K562 (cell line): ENCODE measurements at regions not wholly inside any gene's neighbourhood (a gene's known extent, or its start where the extent isn't known, plus 50 kb on each side); places are given as distances from the start of the nearest gene placed in this dataset.

Experiments used
- ATAC-seq: fragments of 200-7000 bp; cut with Tn5 transposase; 3 replicates; pipeline ENCODE4 v1.9.1; 2020; ENCODE audit warnings: moderate library complexity
- BruUV-seq: library from RNA; stranded (reverse); fragments of 400-500 nt; replicated peaks from 2 replicates; lab custom pipeline; 2021; lab: Mats Ljungman, UMichigan
- CTCF ChIA-PET: fragments of 300-600 bp; formaldehyde crosslinking; extraction: SDS; loops from one replicate; lab custom pipeline; 2021; ENCODE audit warnings: low intra/inter-chr PET ratio; lab: Yijun Ruan, JAX
- POLR2A ChIA-PET: fragments of 300-600, 350-650 bp; sonication (Branson Sonifier 250); formaldehyde crosslinking; extraction: SDS; loops from one replicate; lab custom pipeline; 2021; ENCODE audit warnings: antibody characterized with exemption, inconsistent platforms; lab: Yijun Ruan, JAX
- DNase-seq, 4 experiments: peaks; one replicate each; pipeline versions ENCODE4 v3.0.0 to v3.0.0-alpha.2; 2011 to 2018; ENCODE audit warnings: low spot score in 3 of 4, mixed read lengths in 3 of 4; ENCODE audit errors: extremely low read depth in 1 of 4
- FAIRE-seq: peaks from 2 replicates; lab custom pipeline; 2011; peaks lifted over from hg19 to GRCh38; lab: Jason Lieb, UNC
- H2AFZ ChIP-seq: 2 replicates; pipeline ENCODE4 v1.6.0; 2011; ENCODE audit warnings: low read depth, low read length, control low read depth, inconsistent platforms
- H3K27ac ChIP-seq: fragments of 200-600 bp; 3 replicates; pipeline ENCODE4 v1.8.0; 2011; ENCODE audit warnings: low read depth, mild to moderate bottlenecking, control low read depth, inconsistent platforms, low read length, moderate library complexity, mixed read lengths; ENCODE audit errors: extremely low read depth
- H3K27me3 ChIP-seq, 2 experiments: fragments of 300-600 bp in 1 of 2; 2 replicates in 1 of 2; 3 replicates in 1 of 2; pipeline versions ENCODE4 v1.6.0 to v1.8.0; 2011; ENCODE audit warnings: inconsistent platforms in 2 of 2, low read length in 2 of 2, mild to moderate bottlenecking in 1 of 2, mixed read lengths in 1 of 2, moderate library complexity in 1 of 2; ENCODE audit not compliant: control insufficient read depth in 2 of 2, insufficient read depth in 2 of 2
- H3K36me3 ChIP-seq: fragments of 300-600 bp; 3 replicates; pipeline ENCODE4 v1.8.0; 2011; ENCODE audit warnings: mild to moderate bottlenecking, low read length, inconsistent platforms; ENCODE audit not compliant: control insufficient read depth, insufficient read depth
- H3K4me1 ChIP-seq, 2 experiments: fragments of 200-600 bp in 1 of 2; replicated peaks in 1 of 2; 2 replicates in 1 of 2; 3 replicates in 1 of 2; pipeline versions ENCODE4 v1.5.1 to v1.8.0; 2011; ENCODE audit warnings: inconsistent platforms in 2 of 2, low read length in 2 of 2, mild to moderate bottlenecking in 1 of 2, mixed read lengths in 1 of 2, moderate library complexity in 1 of 2; ENCODE audit not compliant: control insufficient read depth in 2 of 2, insufficient read depth in 2 of 2
- H3K4me2 ChIP-seq: 2 replicates; pipeline ENCODE4 v1.6.1; 2011; ENCODE audit warnings: low read length, control low read depth, inconsistent platforms, mixed read lengths; ENCODE audit not compliant: insufficient read depth
- H3K4me3 ChIP-seq: fragments of 200-600 bp; sonication (generic), shearing (Covaris generic); 2 replicates; pipeline ENCODE4 v1.5.1; 2016; ENCODE audit warnings: control low read depth, inconsistent platforms
- H3K79me2 ChIP-seq: fragments of 200-600 bp; 3 replicates; pipeline ENCODE4 v1.8.0; 2011; ENCODE audit warnings: low read length, inconsistent platforms; ENCODE audit not compliant: control insufficient read depth, insufficient read depth
- H3K9ac ChIP-seq, 2 experiments: 2 replicates each; pipeline versions ENCODE4 v1.6.0 to v1.6.1; 2011; ENCODE audit warnings: low read depth in 2 of 2, low read length in 2 of 2, control low read depth in 1 of 2, inconsistent platforms in 1 of 2, mild to moderate bottlenecking in 1 of 2, mixed read lengths in 1 of 2; ENCODE audit not compliant: insufficient read depth in 1 of 2
- H3K9me1 ChIP-seq: one replicate; pipeline ENCODE4 v1.6.0; 2011; ENCODE audit warnings: inconsistent platforms, mild to moderate bottlenecking, low read length, moderate library complexity; ENCODE audit not compliant: control insufficient read depth, insufficient read depth
- H3K9me3 ChIP-seq: replicated peaks from 2 replicates; pipeline ENCODE4 v1.5.1; 2011; ENCODE audit warnings: low read depth, low read length, inconsistent platforms; ENCODE audit not compliant: control insufficient read depth, insufficient read depth
- H4K20me1 ChIP-seq: replicated peaks from 2 replicates; pipeline ENCODE4 v1.6.1; 2011; ENCODE audit warnings: low read length, inconsistent platforms, mixed read lengths; ENCODE audit not compliant: control insufficient read depth, insufficient read depth
- CBX8 ChIP-seq: fragments of 200-600 bp; sonication (generic); IDR thresholded peaks from 2 replicates; pipeline ENCODE4 v1.6.1; 2012; ENCODE audit warnings: borderline replicate concordance, mixed run types, low read depth, mild to moderate bottlenecking, moderate library complexity, mixed read lengths, low read length, control low read depth, inconsistent platforms; ENCODE audit not compliant: poor library complexity, severe bottlenecking; ENCODE audit errors: extremely low read depth
- CTCF ChIP-seq, 3 experiments: IDR thresholded peaks in 2 of 3; conservative IDR thresholded peaks in 1 of 3; 2 replicates each; pipeline ENCODE4 v1.5.1; 2011 to 2012; ENCODE audit warnings: low read length in 3 of 3, mild to moderate bottlenecking in 3 of 3, control low read depth in 2 of 3, improper control_type of control experiment in 1 of 3, inconsistent platforms in 1 of 3, low read depth in 1 of 3, mixed read lengths in 1 of 3, moderate library complexity in 1 of 3; ENCODE audit not compliant: insufficient read depth in 2 of 3
- MCM2 ChIP-seq: fragments of 450-650 bp; IDR thresholded peaks from 2 replicates; pipeline ENCODE4 v1.6.1; 2017; ENCODE audit warnings: low read depth, mild to moderate bottlenecking
- NFE2 ChIP-seq: IDR thresholded peaks from 2 replicates; pipeline ENCODE4 v1.6.1; 2014; ENCODE audit warnings: antibody characterized with exemption, low read depth
- RAD21 ChIP-seq, 2 experiments: fragments of 250-450 bp in 1 of 2; fragments of 450-650 bp in 1 of 2; sonication (Bioruptor Pico) in 1 of 2; formaldehyde crosslinking in 1 of 2; IDR thresholded peaks in 1 of 2; conservative IDR thresholded peaks in 1 of 2; 2 replicates each; pipeline versions ENCODE4 v1.4.0 to v1.8.0; 2020 to 2022; ENCODE audit warnings: mild to moderate bottlenecking in 2 of 2, moderate library complexity in 1 of 2
- SPI1 ChIP-seq: IDR thresholded peaks from 2 replicates; pipeline ENCODE4 v1.6.1; 2011; ENCODE audit warnings: low read depth, low read length, control low read depth, borderline replicate concordance
- SRSF7 ChIP-seq: fragments of 200-400 bp; formaldehyde crosslinking; optimal IDR thresholded peaks from 2 replicates; pipeline ENCODE3; 2017; ENCODE audit warnings: mild to moderate bottlenecking, low read depth, low read length
- WGBS: fragments of 100-300 bp; shearing (Covaris generic); methylation state at CpG from one replicate; pipeline ENCODE4 v1.1.6; 2016; ENCODE audit warnings: low coverage, mixed read lengths; ENCODE audit not compliant: insufficient coverage; ENCODE audit errors: missing lambda C conversion rate; 5-methylcytosine and 5-hydroxymethylcytosine counted together
- in situ Hi-C: fragments of 300-500 bp; cut with MboI; formaldehyde crosslinking; loops from 4 replicates; pipeline ENCODE4 v1.15.0; 2018; ENCODE audit warnings: inconsistent platforms, mixed read lengths
- intact Hi-C: fragments of 100-400 bp; cut with micrococcal nuclease; formaldehyde crosslinking; loops from 2 replicates; pipeline ENCODE4 v1.14.2; 2022

GRCh38 chr3:107117922-107118536 lies 259.2 kb upstream of the CCDC54 start:
- Histone ChIP-seq H4K20me1 (no peaks in the 10 kb centered on the region), H3K36me3 (no peaks in the 10 kb centered on the region), H3K4me2 (no peak overlapping the region), H3K9ac (no peak overlapping the region), H3K4me3 (no peak overlapping the region), H3K27me3 (no peaks in the 10 kb centered on the region), H3K9me1 (no peaks in the 10 kb centered on the region), H2AFZ (peak overlapping the region; percentile 80; the same call in 1 of the 2 replicates), H3K79me2 (no peaks in the 10 kb centered on the region), H3K4me1 (no peaks in the 10 kb centered on the region; a peak in 1 of 5 replicates), H3K27ac (no peak overlapping the region), H3K9me3 (no peaks in the 10 kb centered on the region)
- no peak for TF ChIP-seq MCM2
- TF ChIP-seq SPI1, result no peak
- TF ChIP-seq CTCF (IDR thresholded peaks at IDR 0.05 in 2 of 3, conservative IDR thresholded peaks at IDR 0.05 in 1 of 3; ENCODE audit: insufficient read depth in 2 of 3, low read depth in 1 of 3, low read length in 3 of 3), result peak; percentile 26 to 43 (median 37); a peak in 3 of 6 replicates
- no peak for TF ChIP-seq SRSF7
- no peak for TF ChIP-seq CBX8
- no peak for TF ChIP-seq NFE2
- TF ChIP-seq RAD21 (CRISPR knock-in tag; conservative IDR thresholded peaks at IDR 0.05 in 1 of 2, IDR thresholded peaks at IDR 0.05 in 1 of 2), result peak; percentile 43 to 57; a peak in 3 of 4 replicates
- CTCF ChIA-PET, result no interaction called here
- ATAC-seq (peak; percentile 65), FAIRE-seq (peak; percentile 23), DNase-seq (peak; percentile 7 to 57 (median 16))
- WGBS, result 4% methylated on average over 10 of the region's 10 CpGs
- POLR2A ChIA-PET, result interaction anchor here (0.6 kb wide), 1 partner anchor 19 kb away, joined by 3 read pairs; no protein-coding TSS in a partner anchor
- intact Hi-C loops (no loop called here), in situ Hi-C loops (no loop called here)
- BruUV-seq, result no TSS peak
